ENCODE measurements at regions not wholly inside any gene's neighbourhood (a gene's known extent, or its start where the extent isn't known, plus 50 kb on each side); places are given as distances from the start of the nearest gene placed in this dataset.

DNA sequence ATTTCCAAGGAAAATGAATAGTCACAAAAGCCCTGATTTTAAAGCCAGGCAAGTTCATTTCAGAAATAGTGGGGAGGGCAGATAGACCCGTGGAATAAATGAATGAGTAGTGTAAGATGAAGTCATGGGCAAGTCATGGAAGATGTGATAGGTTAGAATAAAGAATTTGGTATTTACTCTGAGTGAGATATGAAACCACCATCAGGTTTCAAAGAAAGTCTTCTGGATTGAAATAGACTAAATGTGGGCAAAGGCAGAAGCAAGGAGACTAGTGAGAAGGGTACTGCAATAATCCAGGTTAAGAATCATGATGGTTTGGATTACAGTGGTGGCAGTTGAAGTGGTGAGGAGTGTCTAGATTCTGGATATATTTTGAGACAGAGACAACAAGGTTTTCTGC, 218.5 kb upstream of the AFF2 start:
- Histone ChIP-seq H3K79me2 (ENCODE audit: control insufficient read depth, insufficient read depth, low read length) (no peaks in the 10 kb centered on the region), H3K9ac (replicated peaks; ENCODE audit: extremely low read depth, insufficient read depth, low read length) (no peak overlapping the region), H3K27me3 (ENCODE audit: control insufficient read depth in 2 of 2, insufficient read depth in 2 of 2, low read length in 2 of 2) (no peaks in the 10 kb centered on the region), H3K4me3 (replicated peaks in 1 of 3; ENCODE audit: insufficient read depth in 1 of 3, low read depth in 1 of 3, low read length in 3 of 3) (no peak overlapping the region), H3K4me2 (ENCODE audit: insufficient read depth, low read length) (no peak overlapping the region), H3K4me1 (ENCODE audit: control insufficient read depth, extremely low read depth, insufficient read depth, low read length) (no peaks in the 10 kb centered on the region), H3K9me1 (replicated peaks; ENCODE audit: control insufficient read depth, extremely low read depth, insufficient read depth, low read length) (no peaks in the 10 kb centered on the region), H3K9me3 (replicated peaks; ENCODE audit: control insufficient read depth, insufficient read depth, low read length) (no peaks in the 10 kb centered on the region), H3K36me3 (ENCODE audit: control insufficient read depth in 2 of 2, extremely low read depth in 1 of 2, insufficient read depth in 2 of 2, low read length in 2 of 2) (no peaks in the 10 kb centered on the region), H2AFZ (ENCODE audit: low read depth, low read length) (no peak overlapping the region), H3K27ac (ENCODE audit: insufficient read depth, low read depth, low read length) (no peak overlapping the region), H4K20me1 (replicated peaks; ENCODE audit: control insufficient read depth, extremely low read depth, insufficient read depth, low read length) (no peaks in the 10 kb centered on the region)
- no peak for FAIRE-seq
- intact Hi-C loops (cut with micrococcal nuclease) (no loop called here), dilution Hi-C loops (cut with MboI; ENCODE audit: extremely low pct_ligation_motif_present, low sequenced_read_pairs) (no loop called here)
- ChIA-PET POLR2A (no interaction called here), CTCF (no interaction called here)
- no peak for DNase-seq (ENCODE audit: low read depth, low spot score)
- no TSS peak for BruUV-seq (replicated peaks)
- TF ChIP-seq POLR2A (IDR thresholded peaks at IDR 0.05; ENCODE audit: low read depth, low read length): no peak
- TF ChIP-seq, protein P1, sequence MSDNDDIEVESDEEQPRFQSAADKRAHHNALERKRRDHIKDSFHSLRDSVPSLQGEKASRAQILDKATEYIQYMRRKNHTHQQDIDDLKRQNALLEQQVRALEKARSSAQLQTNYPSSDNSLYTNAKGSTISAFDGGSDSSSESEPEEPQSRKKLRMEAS (IDR thresholded peaks at IDR 0.05; ENCODE audit: insufficient read depth, insufficient read length): no peak
- no peak for TF ChIP-seq MYC (IDR thresholded peaks at IDR 0.05; ENCODE audit: low read depth, low read length)
- TF ChIP-seq FOS (IDR thresholded peaks at IDR 0.05; ENCODE audit: borderline replicate concordance, insufficient read depth, low read length): no peak
- TF ChIP-seq POLR2AphosphoS5 (IDR thresholded peaks at IDR 0.05; ENCODE audit: insufficient read depth, low read depth, low read length): no peak
- TF ChIP-seq GATA2 (IDR thresholded peaks at IDR 0.05; ENCODE audit: insufficient read depth, insufficient read length, low read depth, low read length): no peak
- TF ChIP-seq JUN (IDR thresholded peaks at IDR 0.05; ENCODE audit: borderline replicate concordance, insufficient read depth, insufficient read length, low read depth): no peak
- TF ChIP-seq CTCF (IDR thresholded peaks at IDR 0.05; ENCODE audit: extremely low read depth in 1 of 2, insufficient read depth in 1 of 2, low read depth in 1 of 2, low read length in 2 of 2): no peak
- no peak for TF ChIP-seq EZH2 (IDR thresholded peaks at IDR 0.05; ENCODE audit: borderline replicate concordance, low read depth, low read length, severe bottlenecking)

Measured in endothelial cell of umbilical vein (primary cell).